Glomerular visceral epithelial cell (primary cell): ENCODE measurements at regions not wholly inside any gene's neighbourhood (a gene's known extent, or its start where the extent isn't known, plus 50 kb on each side); places are given as distances from the start of the nearest gene placed in this dataset.

Experiments used
- DNase-seq: peaks from one replicate; pipeline ENCODE4 v3.0.0-alpha.2; 2016; ENCODE audit errors: extremely low spot score

DNA sequence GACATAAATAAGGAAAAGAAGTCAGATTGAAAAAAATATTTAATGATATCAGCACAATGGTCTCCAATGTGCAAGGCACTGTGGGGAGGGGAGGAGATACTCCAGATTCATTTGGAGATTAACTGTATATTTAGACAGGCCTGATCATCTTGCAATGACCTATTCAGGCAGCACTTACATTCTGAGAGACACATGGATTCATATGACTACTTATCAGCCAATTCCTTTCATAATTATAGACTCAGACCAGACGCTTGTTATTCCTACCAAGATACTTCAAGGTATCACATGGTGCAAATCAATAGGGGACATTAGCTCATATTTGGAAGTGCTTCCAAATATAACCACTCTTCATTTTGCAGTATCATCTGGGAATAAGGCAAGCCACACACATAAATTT is 153.5 kb upstream of the TARS1 start:
- DNase-seq: no peak

DNA sequence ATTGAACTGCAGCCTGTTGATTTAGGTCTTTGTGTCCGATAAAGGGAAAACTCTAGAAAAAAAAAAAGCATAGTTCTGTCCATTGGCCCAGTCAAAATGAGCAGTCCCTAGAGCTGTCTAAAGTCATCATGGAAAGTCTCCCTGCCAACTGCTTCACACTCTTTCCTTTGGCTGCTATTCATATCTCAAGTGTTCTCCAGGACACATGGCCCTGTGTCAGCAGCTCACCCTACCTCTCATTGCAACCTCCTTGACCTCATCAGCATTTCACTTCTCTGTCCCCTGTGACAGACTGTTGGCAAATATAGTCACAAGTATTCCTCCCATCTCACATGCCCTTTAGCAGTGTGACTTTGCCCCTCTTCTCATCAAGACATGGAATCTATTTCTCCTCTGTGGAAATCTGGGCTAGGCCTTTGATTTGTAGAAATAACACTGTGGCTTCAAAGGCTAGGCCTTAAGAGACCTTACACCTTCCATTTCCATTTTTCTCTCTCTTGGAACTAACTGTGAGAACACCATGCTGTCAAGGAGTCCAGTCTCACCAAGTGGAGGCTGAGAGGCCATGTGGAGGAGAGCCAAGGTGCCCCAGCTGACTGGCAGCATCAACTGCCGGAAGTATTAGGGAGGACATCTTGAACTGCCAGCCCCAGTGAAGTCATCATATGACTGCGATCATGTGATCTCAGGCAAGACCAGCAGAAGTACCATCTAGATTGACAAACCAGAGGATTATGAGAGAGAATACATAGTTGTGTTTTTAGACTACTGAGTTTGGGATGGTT is 149.4 kb upstream of the TARS1 start:
- DNase-seq: no peak

DNA sequence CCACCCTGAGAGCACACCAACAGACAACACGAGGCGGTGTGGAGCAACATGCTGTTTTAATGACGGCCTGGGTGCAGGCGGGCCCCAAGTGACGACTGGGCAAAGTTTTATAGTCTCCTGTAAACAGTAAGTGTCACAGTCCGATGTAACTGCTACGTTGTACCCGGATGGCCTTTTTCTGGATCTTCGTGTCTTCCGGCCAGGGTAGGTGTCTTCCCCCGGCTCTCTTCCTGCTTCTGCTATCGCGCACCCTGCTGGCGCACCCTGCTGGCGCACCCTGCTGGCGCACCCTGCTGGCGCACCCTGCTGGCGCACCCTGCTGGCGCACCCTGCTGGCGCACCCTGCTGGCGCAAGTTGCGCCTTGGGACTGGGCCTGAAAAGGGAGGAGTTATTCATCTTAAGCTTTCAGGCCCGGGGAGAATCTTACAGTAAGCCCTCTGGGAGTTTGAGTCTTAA is 143.0 kb upstream of the TARS1 start:
- DNase-seq: no peak

DNA sequence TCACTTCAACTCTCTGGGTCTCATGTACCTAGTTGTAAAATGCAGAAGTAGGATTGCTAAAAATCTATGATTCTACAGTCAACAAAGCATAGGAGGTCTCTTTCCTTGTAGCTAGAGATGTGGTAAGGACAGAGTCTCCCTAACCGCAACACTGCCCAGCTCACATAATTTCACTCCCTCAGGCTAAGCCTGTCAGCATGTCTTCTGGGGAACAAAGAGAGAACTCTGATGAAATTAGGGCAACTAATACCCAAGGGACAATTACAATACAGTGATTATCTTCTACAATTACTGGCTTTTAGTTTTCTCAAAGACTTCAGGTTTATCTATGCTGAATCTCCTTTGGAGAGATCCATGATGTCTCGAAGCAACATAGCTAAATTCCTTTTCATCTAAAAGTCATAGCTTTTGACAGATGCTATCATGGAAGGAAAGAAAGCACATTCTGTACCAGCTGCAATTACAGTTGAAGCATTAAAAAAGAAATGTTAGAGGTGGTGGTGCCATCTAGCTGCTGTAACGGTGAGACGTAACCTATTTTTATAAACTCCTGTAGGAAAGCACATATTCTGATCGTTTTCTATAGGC is 141.1 kb upstream of the TARS1 start:
- DNase-seq: peak; percentile 45

DNA sequence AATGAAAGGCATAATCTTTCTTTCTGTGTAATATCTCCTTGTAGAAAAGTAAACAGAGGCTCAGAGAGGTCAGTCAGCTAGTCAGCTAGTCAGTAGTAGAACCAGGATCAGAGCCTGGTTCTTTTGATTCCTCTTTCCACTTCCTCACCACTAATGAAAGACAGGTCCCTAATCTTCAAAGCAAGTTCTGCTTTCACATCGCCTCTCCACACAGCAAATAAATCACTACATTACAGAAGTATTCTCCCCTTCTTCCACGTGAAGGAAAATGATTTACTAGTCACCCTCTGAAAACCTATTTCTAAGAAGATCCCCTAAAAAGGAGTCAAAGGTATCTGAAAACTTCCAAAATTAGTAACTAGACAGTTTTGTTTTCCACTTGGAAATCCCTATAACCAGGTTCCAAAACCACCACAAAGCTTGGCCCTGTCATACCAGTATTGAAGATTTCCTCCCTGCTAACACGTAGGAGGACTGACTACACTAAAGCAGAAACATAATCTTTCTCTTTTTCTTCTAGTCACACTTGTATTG is 140.5 kb upstream of the TARS1 start:
- no peak for DNase-seq

DNA sequence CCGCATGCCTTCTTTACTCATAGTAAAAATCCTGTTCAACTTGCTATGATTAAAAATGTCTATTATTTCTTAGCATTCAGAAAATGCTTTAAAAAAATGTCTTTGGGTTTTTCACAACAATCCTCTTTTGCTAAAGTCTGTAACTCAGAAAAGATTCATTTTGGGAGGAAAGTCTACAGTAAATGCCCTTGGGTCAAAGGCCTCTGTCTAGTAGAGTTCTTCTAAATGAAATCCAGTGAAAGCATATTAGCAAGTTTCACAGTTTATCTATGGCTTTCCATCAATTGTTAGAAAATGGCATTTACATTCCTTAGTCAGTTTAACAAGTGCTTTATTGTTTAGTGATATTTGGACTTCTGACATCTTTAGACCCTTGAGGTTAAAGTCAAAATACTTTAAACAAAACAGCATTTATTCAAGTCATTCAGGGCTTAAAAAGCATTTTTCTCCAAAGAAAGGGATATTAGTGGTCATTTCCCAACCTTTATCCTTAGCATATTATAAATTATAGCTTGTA is 137.1 kb upstream of the TARS1 start:
- no peak for DNase-seq

DNA sequence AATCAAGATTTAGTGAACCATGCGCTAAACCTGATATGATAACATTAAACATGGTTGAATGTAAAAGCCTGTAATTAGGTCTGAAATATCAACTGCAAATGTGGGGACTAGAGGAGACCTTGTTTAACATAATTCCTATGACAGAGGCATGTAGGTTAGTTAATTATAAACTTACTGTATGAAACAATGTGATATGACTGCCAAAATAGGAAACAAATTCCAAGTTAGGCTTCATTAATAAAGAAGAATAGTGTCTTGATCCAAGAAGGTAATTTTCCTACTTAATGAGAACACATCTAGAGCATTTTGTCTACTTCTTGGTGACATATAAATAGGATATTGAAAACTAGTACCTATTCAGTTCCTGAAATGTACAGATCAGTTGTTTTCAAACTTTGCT is 136.2 kb upstream of the TARS1 start:
- no peak for DNase-seq

DNA sequence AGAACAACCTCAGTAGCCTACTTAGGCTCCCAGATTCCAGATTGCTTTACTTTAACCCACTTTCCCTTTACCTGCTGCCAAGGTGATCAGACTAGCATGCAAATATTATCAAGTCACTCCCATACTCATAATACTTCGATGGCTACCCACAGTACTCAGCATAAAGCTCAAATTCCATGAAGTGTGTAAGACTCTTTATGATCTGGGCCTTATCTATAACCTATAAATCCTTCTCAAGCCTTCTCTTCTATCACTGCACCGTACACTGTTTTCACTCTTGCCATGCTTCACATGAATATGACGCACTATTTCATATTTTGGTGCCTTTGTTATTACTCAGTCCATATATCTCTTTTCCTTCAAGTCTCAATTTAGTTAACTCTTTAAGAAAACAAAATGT is 135.2 kb upstream of the TARS1 start:
- DNase-seq: no peak

DNA sequence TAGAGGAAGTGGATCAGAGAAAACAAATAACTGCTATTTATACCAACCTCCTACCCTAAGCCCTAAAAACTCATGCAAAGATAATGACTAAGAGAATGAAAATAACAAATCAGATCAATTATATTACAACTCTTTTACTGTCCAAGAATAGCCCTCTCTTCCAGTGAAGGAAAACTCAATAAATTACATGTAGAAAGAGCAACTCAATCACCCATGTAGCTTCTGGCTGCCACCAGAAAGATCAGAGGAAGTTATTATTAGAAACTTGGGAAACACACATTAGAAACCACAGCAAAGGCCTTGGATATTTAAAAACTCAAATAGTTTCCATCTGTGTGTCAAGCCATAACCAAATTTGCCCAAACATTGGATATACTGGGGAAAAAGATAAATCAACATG is 134.0 kb upstream of the TARS1 start:
- no peak for DNase-seq

DNA sequence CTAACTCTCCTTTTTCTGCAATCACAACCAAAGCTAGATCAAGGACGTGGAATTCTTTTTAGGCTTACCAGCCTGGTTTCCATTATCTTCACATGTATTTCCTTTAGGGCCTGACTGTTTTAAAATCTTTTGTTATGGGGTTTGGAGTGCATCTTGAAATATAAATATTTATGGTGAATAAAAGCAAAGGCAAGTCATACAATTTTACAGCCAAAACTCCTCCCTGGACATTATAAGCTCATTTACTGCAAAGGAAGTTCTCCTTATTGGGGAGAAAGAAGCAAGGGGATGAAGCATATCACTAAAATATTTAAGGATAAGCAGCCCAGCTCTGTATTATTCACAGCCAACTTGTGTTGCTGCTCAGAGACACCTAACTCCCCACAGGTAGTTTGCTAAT is 132.2 kb upstream of the TARS1 start:
- no peak for DNase-seq

DNA sequence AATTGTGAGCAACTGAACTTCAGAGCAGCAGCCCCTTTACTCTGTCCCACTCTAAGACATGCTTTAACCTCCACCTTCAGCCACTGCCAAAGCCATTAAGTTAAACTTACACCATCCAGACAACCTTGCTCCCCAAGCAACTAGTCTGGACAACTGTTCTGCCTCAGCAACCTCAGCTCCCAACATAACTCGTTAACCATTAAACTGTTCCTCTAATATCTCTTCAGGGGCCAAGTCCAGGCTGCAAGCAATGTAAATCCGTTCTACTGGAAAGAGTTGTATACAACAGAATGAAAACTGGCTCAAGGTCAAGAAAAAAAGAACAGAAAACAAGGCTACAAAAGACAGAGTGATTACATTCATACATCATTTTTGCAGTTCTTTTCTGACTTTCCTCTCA is 131.7 kb upstream of the TARS1 start:
- DNase-seq: peak; percentile 80

DNA sequence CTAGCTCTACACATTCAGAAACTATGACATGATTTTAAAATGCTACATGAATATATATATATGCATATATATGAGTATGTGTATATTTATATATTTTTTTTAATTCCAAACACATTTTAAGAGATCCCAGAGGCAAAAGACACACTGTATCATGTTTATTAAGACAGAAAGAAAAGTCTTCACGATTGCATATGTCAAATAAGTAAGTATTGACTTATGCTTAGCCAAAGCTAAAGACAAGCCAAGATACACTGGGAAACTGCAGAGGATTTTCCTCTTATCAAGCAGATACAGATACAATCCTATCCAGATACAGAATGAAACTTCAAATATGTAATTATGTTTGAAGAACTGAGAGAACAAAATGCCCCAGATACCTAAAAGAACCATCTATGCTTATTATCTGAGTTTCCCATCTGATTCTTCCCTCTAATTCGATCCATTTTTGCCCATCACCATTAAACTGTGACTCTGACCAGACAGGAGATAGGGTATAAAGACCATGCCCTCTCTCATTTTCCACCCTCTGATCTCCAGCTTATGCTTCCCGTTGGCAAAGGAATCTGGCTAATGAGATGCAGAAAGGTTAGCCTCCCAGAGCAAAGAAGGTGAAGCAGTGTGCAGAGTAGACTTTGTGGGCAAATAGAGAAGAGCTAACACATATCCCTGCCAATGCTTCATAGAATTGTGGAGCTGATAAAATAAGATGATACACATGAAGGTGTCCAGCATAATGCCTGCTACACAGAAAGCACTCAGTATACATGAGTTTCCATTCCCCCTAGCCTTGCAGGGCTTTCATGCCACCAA is 131.0 kb upstream of the TARS1 start:
- DNase-seq: no peak

DNA sequence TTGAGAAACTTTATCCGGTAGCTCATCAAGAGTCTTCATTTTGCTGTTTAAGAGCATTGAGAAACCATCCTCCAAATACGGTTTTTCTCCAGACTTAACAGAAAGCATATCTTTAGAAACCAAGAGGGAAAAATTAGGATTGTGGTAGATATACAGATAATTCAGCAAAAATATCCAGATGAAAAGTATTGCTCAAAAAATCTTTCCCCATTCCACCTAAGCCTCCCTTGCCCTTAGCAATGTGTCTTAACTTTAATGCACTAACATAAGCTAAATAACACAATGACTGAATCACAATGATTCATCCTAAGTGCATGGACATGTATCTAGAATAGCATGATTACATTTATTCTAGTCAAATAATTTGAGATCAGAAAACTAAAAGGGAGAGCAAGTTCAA is 130.3 kb upstream of the TARS1 start:
- DNase-seq: peak; percentile 35

DNA sequence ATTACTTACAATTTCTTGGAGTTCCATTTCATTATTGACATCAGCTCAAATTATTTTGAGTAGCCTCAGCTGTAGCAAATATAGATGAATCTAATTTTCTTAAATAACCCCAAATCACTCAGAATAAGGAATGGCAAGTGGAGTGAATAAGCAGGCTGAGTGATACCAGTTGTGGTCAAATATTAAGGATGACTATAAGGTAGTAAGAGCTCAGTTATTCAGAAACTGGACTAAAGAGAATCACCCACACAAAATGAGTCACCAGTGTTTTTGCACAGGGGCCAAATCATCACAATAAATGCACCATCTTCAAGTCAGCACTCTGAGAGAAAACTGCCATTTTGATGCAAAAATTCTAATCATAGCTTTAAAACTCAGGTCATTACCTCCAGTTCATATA is 128.9 kb upstream of the TARS1 start:
- peak; percentile 78 for DNase-seq

DNA sequence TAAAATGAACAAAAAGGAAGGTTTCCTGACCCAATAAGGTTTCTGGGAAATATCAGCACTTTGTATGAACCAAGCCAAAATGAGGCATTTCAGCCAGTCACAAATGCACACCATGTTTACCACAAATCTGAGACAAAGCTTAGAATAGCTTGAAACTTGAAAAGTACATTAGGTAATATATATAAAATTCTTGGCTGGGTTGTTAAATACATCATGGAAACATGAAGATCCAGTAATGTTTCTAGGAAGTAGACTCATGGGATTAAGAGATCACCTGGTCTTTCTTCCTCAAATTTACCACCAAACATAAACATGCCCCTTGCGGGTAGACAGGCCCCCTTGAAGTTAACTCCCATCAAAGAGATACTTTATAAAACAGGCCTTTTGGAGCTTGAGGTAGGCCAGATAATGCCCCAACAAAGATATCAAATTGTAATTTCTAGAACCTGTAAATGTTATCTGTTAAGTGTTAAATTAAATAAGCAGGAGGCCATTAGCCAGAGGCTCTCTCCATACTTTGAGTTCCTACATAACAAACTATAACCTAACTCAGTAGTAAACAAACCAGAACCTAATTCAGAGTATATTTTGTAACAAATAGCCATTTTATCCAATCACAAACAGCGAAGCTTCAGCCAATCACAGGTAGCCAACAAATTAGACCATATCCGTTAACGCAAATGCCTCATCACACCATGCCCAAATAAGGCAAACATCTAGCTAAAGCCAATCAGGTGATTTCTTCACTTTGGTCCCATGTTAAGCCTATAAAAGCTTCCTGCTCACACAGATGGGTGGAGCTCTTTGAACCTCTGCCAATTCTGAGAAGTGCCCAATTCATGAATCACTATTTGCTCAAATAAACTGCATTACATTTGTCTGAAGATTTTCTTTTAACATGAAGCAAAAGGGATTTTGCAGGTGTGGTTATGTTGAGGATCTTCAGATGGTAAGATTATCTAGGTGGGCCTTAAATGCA is 127.9 kb upstream of the TARS1 start:
- peak; percentile 79 for DNase-seq

DNA sequence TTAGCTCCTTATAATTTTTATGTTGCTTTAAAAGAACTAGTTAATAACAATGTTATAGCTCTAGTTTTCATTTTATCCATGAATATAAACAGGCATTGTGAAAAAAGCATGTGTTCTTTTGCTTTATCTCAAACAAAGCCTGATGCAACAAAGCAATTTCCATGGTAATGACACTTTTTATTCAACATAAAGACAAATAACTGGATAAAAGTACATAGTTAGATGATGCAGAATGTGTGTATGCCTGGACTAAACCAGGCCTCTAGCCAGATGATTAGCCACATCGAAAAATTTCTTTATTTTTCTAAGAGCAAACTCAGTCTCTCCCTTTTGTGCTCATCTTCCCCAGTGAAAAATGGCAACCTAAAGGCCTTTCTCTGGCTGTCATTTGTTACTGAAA is 125.6 kb upstream of the TARS1 start:
- DNase-seq: no peak

DNA sequence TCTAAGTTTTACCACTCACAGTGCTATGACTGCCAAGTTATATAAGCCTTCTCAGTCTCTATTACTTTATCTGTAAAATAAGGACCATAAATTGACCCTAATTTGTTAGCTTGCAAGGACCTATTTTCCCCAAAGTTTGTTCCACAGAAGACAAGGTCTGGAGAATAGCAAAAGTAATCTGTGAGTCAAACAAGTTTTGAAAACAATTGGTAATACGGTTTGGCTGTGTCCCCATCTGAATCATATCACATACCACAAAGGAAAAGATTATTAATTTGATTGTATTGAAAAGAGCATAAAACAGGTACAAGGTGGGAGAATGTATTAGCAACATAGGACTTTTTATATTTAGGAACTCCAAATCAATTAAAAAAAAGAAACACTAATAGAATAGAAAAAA is 124.0 kb upstream of the TARS1 start:
- no peak for DNase-seq

DNA sequence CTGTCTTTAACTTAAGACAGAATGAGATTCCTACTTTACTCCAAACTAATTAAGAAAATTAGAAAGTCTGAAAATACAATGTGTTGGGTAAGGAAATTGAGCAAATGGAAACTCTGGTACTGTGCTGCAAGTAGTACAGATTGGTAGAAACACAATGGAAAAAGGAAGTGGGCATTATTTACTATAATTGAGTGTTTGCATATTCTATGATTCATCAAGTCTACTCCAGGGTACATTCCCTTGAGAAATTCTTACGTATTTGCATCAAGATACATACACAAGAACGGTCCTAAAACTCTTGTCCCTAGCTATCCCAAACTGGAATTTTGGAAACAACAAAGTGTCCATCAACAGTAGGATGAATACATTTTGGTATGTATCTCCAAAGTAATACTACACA is 123.5 kb upstream of the TARS1 start:
- DNase-seq: no peak

DNA sequence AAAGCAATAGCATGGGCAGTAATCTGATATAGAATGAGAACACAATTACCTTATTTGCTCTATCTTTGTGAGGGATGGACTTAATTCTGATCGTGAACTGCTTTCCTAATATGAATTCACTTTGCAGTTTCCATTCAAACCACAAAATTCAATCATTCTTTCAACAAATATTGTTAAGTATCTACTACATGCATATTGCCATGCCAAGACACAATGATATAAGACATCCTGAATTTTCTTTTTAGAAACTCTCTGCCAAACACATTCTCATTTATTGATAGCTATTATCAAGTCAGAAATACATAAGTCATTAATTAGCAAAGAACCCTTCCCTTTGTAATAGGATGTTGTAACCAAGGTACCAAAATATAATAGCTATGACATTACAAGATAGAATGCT is 121.6 kb upstream of the TARS1 start:
- DNase-seq: no peak

DNA sequence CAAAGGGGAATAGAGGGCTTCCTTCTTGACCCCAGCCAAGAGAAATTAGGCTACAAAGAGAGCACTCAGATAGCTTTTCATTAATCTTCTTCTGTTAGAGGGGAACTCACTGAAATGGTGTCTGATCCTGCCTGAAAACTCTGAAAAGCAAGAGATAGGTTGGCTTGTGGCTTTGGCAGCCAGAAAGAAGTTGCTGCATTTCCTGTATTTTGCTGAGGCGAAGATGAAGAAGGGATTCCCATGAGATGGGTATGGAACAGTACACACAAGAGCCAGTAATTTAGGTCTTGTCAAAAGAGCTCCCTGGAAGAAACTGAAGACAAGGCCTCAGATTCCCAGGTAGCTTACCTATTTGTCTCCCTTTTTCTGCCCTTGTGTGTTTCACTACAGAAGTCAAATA is 120.9 kb upstream of the TARS1 start:
- no peak for DNase-seq

DNA sequence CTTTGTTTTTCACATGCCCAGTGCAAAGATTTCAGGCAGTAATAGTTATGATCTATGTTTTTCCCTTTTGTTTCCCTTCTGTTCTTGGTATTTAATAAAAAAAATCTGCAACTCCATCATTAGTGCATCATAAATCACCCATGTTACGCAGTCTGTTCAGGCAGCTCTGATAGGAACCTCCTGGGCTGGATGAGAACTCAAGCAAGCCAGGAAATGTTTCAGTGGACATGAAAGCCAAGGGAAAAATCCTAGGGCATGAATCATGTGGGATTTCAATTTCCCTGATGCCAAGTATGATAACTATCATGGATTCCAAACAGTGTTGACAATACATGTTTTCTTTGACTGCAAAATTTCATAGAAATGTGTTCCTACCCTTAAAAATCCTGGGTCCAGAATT is 119.7 kb upstream of the TARS1 start:
- DNase-seq: peak; percentile 40
